H1 (cell line): ENCODE measurements at regions not wholly inside any gene's neighbourhood (a gene's known extent, or its start where the extent isn't known, plus 50 kb on each side); places are given as distances from the start of the nearest gene placed in this dataset.
"Not testable (repeated sequence)": the region's sequence is repeated elsewhere in the genome, so short reads cannot be mapped to it uniquely, and the experiment has no call there.

Experiments used
- CTCF ChIA-PET: fragments of 300-600 bp; sonication (Branson Sonifier 250); formaldehyde crosslinking; loops from one replicate; lab custom pipeline; 2021; ENCODE audit not compliant: partially characterized antibody; lab: Charles Lee
- POLR2A ChIA-PET: fragments of 300-600 bp; sonication (Branson Sonifier 250); formaldehyde crosslinking; loops from one replicate; lab custom pipeline; 2021; ENCODE audit warnings: inconsistent platforms; ENCODE audit not compliant: partially characterized antibody; lab: Charles Lee
- DNase-seq, 2 experiments: peaks; one replicate each; pipeline versions ENCODE4 v3.0.0 to v3.0.0-alpha.2; 2010 to 2022; ENCODE audit warnings: low spot score in 2 of 2, low read depth in 1 of 2, mixed read lengths in 1 of 2
- FAIRE-seq: peaks from 2 replicates; lab custom pipeline; 2011; peaks lifted over from hg19 to GRCh38; lab: Jason Lieb, UNC
- H2AFZ ChIP-seq: 2 replicates; pipeline ENCODE4 v1.8.1; 2012; ENCODE audit warnings: low read length, inconsistent platforms
- H2AK5ac ChIP-seq: 2 replicates; pipeline ENCODE4 v1.6.1; 2013; ENCODE audit warnings: low read depth, low read length
- H2BK120ac ChIP-seq: replicated peaks from 2 replicates; pipeline ENCODE3; 2013; ENCODE audit warnings: low read depth, low read length, inconsistent platforms
- H2BK12ac ChIP-seq: 2 replicates; pipeline ENCODE4 v1.6.1; 2013; ENCODE audit warnings: low read depth, low read length
- H2BK15ac ChIP-seq: 2 replicates; pipeline ENCODE4 v1.6.1; 2013; ENCODE audit warnings: low read length
- H2BK20ac ChIP-seq: 2 replicates; pipeline ENCODE4 v1.6.1; 2013; ENCODE audit warnings: low read length
- H2BK5ac ChIP-seq: 2 replicates; pipeline ENCODE4 v1.6.1; 2013; ENCODE audit warnings: low read depth, low read length
- H3K14ac ChIP-seq: 2 replicates; pipeline ENCODE4 v1.6.1; 2013; ENCODE audit warnings: inconsistent platforms; ENCODE audit not compliant: insufficient read length
- H3K18ac ChIP-seq: 2 replicates; pipeline ENCODE4 v1.6.1; 2013; ENCODE audit warnings: low read length; ENCODE audit errors: extremely low read depth
- H3K23ac ChIP-seq: 2 replicates; pipeline ENCODE4 v1.6.1; 2013; ENCODE audit warnings: inconsistent platforms; ENCODE audit not compliant: insufficient read length
- H3K23me2 ChIP-seq: 2 replicates; pipeline ENCODE4 v1.6.1; 2013; ENCODE audit warnings: low read depth, low read length
- H3K27ac ChIP-seq: 2 replicates; pipeline ENCODE4 v1.6.1; 2011; ENCODE audit warnings: low read depth, low read length, inconsistent platforms
- H3K27me3 ChIP-seq, 4 experiments: replicated peaks in 1 of 4; 1 replicate in 1 of 4; 2 replicates in 3 of 4; pipeline versions ENCODE4 v1.6.1 to v1.8.1; 2011 to 2013; ENCODE audit warnings: low read length in 3 of 4, mild to moderate bottlenecking in 3 of 4, inconsistent platforms in 2 of 4, mixed read lengths in 2 of 4, moderate library complexity in 1 of 4; ENCODE audit not compliant: control insufficient read depth in 3 of 4, insufficient read depth in 3 of 4; ENCODE audit errors: extremely low read depth in 1 of 4
- H3K36me3 ChIP-seq, 4 experiments: 2 replicates each; pipeline versions ENCODE4 v1.6.1 to v1.8.1; 2011 to 2013; ENCODE audit warnings: mild to moderate bottlenecking in 4 of 4, low read length in 3 of 4, moderate library complexity in 2 of 4, control low read depth in 1 of 4, inconsistent platforms in 1 of 4; ENCODE audit not compliant: insufficient read depth in 4 of 4, control insufficient read depth in 2 of 4
- H3K4ac ChIP-seq: replicated peaks from 2 replicates; pipeline ENCODE3; 2013; ENCODE audit warnings: low read length, low read depth, mixed read lengths, inconsistent platforms; ENCODE audit not compliant: insufficient read length
- H3K4me1 ChIP-seq, 4 experiments: replicated peaks in 1 of 4; 1 replicate in 1 of 4; 2 replicates in 3 of 4; pipeline versions ENCODE4 v1.6.1 to v1.8.1; 2011 to 2013; ENCODE audit warnings: low read length in 3 of 4, inconsistent platforms in 2 of 4, mixed read lengths in 1 of 4; ENCODE audit not compliant: insufficient read depth in 4 of 4, control insufficient read depth in 3 of 4
- H3K4me2 ChIP-seq, 2 experiments: 2 replicates each; pipeline versions ENCODE4 v1.6.1 to v1.8.1; 2011 to 2013; ENCODE audit warnings: low read depth in 2 of 2, low read length in 2 of 2, control low read depth in 1 of 2, inconsistent platforms in 1 of 2, mild to moderate bottlenecking in 1 of 2; ENCODE audit not compliant: insufficient read depth in 1 of 2
- H3K4me3 ChIP-seq, 4 experiments: fragments of 200-600, 300-600 bp in 1 of 4; sonication (generic), shearing (Covaris generic), sonication (Bioruptor Twin) in 1 of 4; 2 replicates each; pipeline versions ENCODE4 v1.5.1 to v1.8.1; 2011 to 2016; ENCODE audit warnings: low read length in 4 of 4, low read depth in 3 of 4, control low read depth in 2 of 4, inconsistent platforms in 2 of 4, mild to moderate bottlenecking in 2 of 4, mixed read lengths in 1 of 4, moderate library complexity in 1 of 4; ENCODE audit not compliant: insufficient read depth in 2 of 4; ENCODE audit errors: extremely low read depth in 1 of 4
- H3K56ac ChIP-seq: replicated peaks from 2 replicates; pipeline ENCODE3; 2013; ENCODE audit warnings: low read depth, mild to moderate bottlenecking, mixed read lengths, low read length, inconsistent platforms; ENCODE audit not compliant: insufficient read length
- H3K79me1 ChIP-seq: 2 replicates; pipeline ENCODE4 v1.6.1; 2013; ENCODE audit warnings: low read depth, low read length, control low read depth
- H3K79me2 ChIP-seq, 2 experiments: 2 replicates each; pipeline versions ENCODE4 v1.6.1 to v1.8.1; 2012 to 2013; ENCODE audit warnings: low read length in 2 of 2, mild to moderate bottlenecking in 2 of 2, inconsistent platforms in 1 of 2; ENCODE audit not compliant: insufficient read depth in 2 of 2, control insufficient read depth in 1 of 2
- H3K9ac ChIP-seq, 4 experiments: replicated peaks in 1 of 4; 1 replicate in 1 of 4; 2 replicates in 3 of 4; pipeline versions ENCODE4 v1.6.1 to v1.8.1; 2011 to 2013; ENCODE audit warnings: low read depth in 3 of 4, low read length in 3 of 4, control low read depth in 2 of 4, mild to moderate bottlenecking in 2 of 4, moderate library complexity in 2 of 4, inconsistent platforms in 1 of 4; ENCODE audit errors: extremely low read depth in 1 of 4
- H3K9me3 ChIP-seq, 2 experiments: 2 replicates each; pipeline versions ENCODE4 v1.6.1 to v1.8.1; 2012 to 2013; ENCODE audit warnings: mild to moderate bottlenecking in 2 of 2, moderate library complexity in 2 of 2, control low read depth in 1 of 2, inconsistent platforms in 1 of 2, low read depth in 1 of 2, low read length in 1 of 2, mixed read lengths in 1 of 2; ENCODE audit not compliant: insufficient read depth in 2 of 2
- H4K20me1 ChIP-seq, 2 experiments: replicated peaks in 1 of 2; 2 replicates each; pipeline versions ENCODE3 to v1.8.1; 2011 to 2013; ENCODE audit warnings: inconsistent platforms in 2 of 2, low read length in 2 of 2, mild to moderate bottlenecking in 1 of 2; ENCODE audit not compliant: insufficient read depth in 2 of 2, control insufficient read depth in 1 of 2
- H4K5ac ChIP-seq: 2 replicates; pipeline ENCODE4 v1.6.1; 2013; ENCODE audit warnings: low read length, low read depth, mixed read lengths, inconsistent platforms; ENCODE audit not compliant: insufficient read length
- H4K8ac ChIP-seq: 2 replicates; pipeline ENCODE4 v1.8.0; 2013; ENCODE audit warnings: mild to moderate bottlenecking, moderate library complexity, low read length, inconsistent platforms; ENCODE audit not compliant: insufficient read depth; ENCODE audit errors: extremely low read depth
- H4K91ac ChIP-seq: replicated peaks from 2 replicates; pipeline ENCODE3; 2013; ENCODE audit warnings: low read length, mixed read lengths, inconsistent platforms; ENCODE audit not compliant: insufficient read length
- WGBS, 2 experiments: shearing (Covaris generic) in 1 of 2; methylation state at CpG; one replicate each; pipeline versions ENCODE4 v1.1.6 to v1.1.7; 2013 to 2015; ENCODE audit warnings: low lambda C conversion rate in 2 of 2, mixed read lengths in 2 of 2, inconsistent platforms in 1 of 2, low coverage in 1 of 2, missing lambda C conversion rate in 1 of 2; ENCODE audit not compliant: insufficient replicate concordance in 2 of 2, insufficient coverage in 1 of 2, insufficient read length in 1 of 2; ENCODE audit errors: extremely low coverage in 1 of 2, missing lambda C conversion rate in 1 of 2; 5-methylcytosine and 5-hydroxymethylcytosine counted together

- H4K91ac ChIP-seq, H3K4me3 ChIP-seq, H2AK5ac ChIP-seq, H2BK15ac ChIP-seq, H3K14ac ChIP-seq, H3K9me3 ChIP-seq, H3K36me3 ChIP-seq, H3K79me1 ChIP-seq, H3K9ac ChIP-seq, H3K18ac ChIP-seq, H4K8ac ChIP-seq, H3K79me2 ChIP-seq, H2BK12ac ChIP-seq, H3K23ac ChIP-seq, H4K20me1 ChIP-seq, H3K27me3 ChIP-seq, H3K4ac ChIP-seq, H3K4me1 ChIP-seq, H3K27ac ChIP-seq, H2BK120ac ChIP-seq, H3K56ac ChIP-seq, H2BK20ac ChIP-seq, H4K5ac ChIP-seq, H3K4me2 ChIP-seq, H3K23me2 ChIP-seq, H2AFZ ChIP-seq, H2BK5ac ChIP-seq, FAIRE-seq, POLR2A ChIA-PET, DNase-seq: not testable (repeated sequence)
- CTCF ChIA-PET: interaction anchor here (0.6 kb wide), 1 partner anchor 1000 kb away, joined by 4 read pairs; no protein-coding TSS in a partner anchor
- WGBS, 2 experiments: 82% methylated on average over 3 of the region's 3 CpGs; no CpG with 5 or more reads in 1 of the 2 experiments
These were observed 115.8 kb downstream of the SYT15B start for GRCh38 chr10:47647523-47648101.

DNA sequence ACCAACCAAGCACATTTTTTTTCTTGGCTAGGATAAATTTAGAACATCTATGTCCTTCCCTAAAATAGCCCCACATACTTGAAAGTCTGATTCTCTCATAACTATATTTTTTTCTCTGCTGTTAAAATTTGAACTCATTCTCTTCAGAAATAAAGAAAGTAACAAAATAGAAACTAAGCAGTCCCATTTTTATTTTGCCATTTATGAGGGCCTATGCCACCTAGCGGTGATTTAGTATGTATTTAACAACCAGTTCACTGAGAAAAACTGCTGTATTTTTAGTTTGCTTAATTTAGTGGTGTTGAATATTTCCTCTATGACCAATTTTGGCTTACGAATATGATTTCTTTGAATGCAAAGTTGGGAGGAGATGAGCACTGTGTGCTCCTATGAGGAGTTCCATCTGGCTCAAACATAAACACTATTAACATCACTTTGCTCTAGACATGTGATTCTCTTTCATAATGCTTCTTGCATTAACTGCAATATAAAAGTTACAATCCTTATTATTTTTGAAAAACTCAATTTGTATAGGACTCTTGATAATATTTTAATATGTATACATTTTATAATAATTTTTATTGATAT lies 116.6 kb downstream of the SYT15B start:
- H3K4me1 ChIP-seq, H2AFZ ChIP-seq, H3K9ac ChIP-seq, CTCF ChIA-PET, H4K91ac ChIP-seq, H2BK5ac ChIP-seq, H3K4ac ChIP-seq, H2BK15ac ChIP-seq, H3K27ac ChIP-seq, H2AK5ac ChIP-seq, H3K18ac ChIP-seq, H4K5ac ChIP-seq, H3K9me3 ChIP-seq, H2BK120ac ChIP-seq, H3K79me1 ChIP-seq, H3K4me3 ChIP-seq, H2BK20ac ChIP-seq, H3K79me2 ChIP-seq, H3K27me3 ChIP-seq, FAIRE-seq, POLR2A ChIA-PET, DNase-seq, H3K14ac ChIP-seq, H3K4me2 ChIP-seq, H4K20me1 ChIP-seq, H3K23me2 ChIP-seq, H4K8ac ChIP-seq, H3K36me3 ChIP-seq, H2BK12ac ChIP-seq, H3K56ac ChIP-seq, H3K23ac ChIP-seq: not testable (repeated sequence)
- 13% methylated on average over 2 of the region's 2 CpGs; no CpG with 5 or more reads in 1 of the 2 experiments for WGBS, 2 experiments
